Esophagus muscularis mucosa (tissue), 4 donors: ENCODE measurements at regions not wholly inside any gene's neighbourhood (a gene's known extent, or its start where the extent isn't known, plus 50 kb on each side); places are given as distances from the start of the nearest gene placed in this dataset.

Experiments used
- DNase-seq: peaks from one replicate; pipeline ENCODE4 v3.0.0-alpha.2; 2017; ENCODE audit errors: extremely low spot score
- H3K27ac ChIP-seq, 4 donors: fragments of 200-600 bp; sonication (generic); replicated peaks in 1 of 4; 1 replicate in 3 of 4; 2 replicates in 1 of 4; pipeline ENCODE4 v1.5.1; 2016 to 2019; ENCODE audit warnings: mild to moderate bottlenecking in 1 of 4
- H3K27me3 ChIP-seq, 4 donors: fragments of 200-600 bp; sonication (generic); one replicate each; pipeline versions ENCODE4 v1.5.1 to v1.6.0; 2016 to 2019
- H3K36me3 ChIP-seq, 4 donors: fragments of 200-600 bp; sonication (generic); one replicate each; pipeline ENCODE4 v1.5.1; 2016 to 2019
- H3K4me1 ChIP-seq, 4 donors: fragments of 200-600 bp; sonication (generic); one replicate each; pipeline ENCODE4 v1.5.1; 2016 to 2019
- H3K4me3 ChIP-seq, 4 donors: fragments of 200-600 bp; sonication (generic); 1 replicate in 2 of 4; 2 replicates in 2 of 4; pipeline ENCODE4 v1.5.1; 2016 to 2019; ENCODE audit warnings: mild to moderate bottlenecking in 4 of 4, moderate library complexity in 1 of 4
- H3K9me3 ChIP-seq, 4 donors: fragments of 200-600 bp; sonication (generic); 1 replicate in 3 of 4; 2 replicates in 1 of 4; pipeline ENCODE4 v1.5.1; 2016 to 2019
- EP300 ChIP-seq: sonication (generic); formaldehyde crosslinking; IDR thresholded peaks from one replicate; pipeline ENCODE4 v1.6.1; 2017; ENCODE audit warnings: antibody characterized with exemption
- POLR2A ChIP-seq: fragments of 450-650 bp; IDR thresholded peaks from one replicate; pipeline ENCODE4 v1.6.1; 2017; ENCODE audit warnings: antibody characterized with exemption, moderate library complexity, mild to moderate bottlenecking, low read depth
- POLR2AphosphoS5 ChIP-seq, 2 donors: sonication (generic); formaldehyde crosslinking; IDR thresholded peaks; one replicate each; pipeline ENCODE4 v1.6.1; 2017; ENCODE audit warnings: antibody characterized with exemption in 2 of 2
- WGBS: methylation state at CpG from one replicate; pipeline ENCODE4 v1.1.5; 2018; 5-methylcytosine and 5-hydroxymethylcytosine counted together
- intact Hi-C: fragments of 100-400 bp; cut with DNase I; formaldehyde crosslinking; loops from one replicate; pipeline ENCODE4 v1.15.1; 2023
- TF ChIP-seq, protein P1 (sequence below), 3 experiments: fragments of 200-600 bp in 2 of 3; fragments of 450-650 bp in 1 of 3; sonication (generic) in 2 of 3; IDR thresholded peaks; one replicate each; pipeline ENCODE4 v1.5.1; 2017 to 2019; ENCODE audit warnings: antibody characterized with exemption in 3 of 3, mild to moderate bottlenecking in 2 of 3, moderate library complexity in 1 of 3

DNA sequence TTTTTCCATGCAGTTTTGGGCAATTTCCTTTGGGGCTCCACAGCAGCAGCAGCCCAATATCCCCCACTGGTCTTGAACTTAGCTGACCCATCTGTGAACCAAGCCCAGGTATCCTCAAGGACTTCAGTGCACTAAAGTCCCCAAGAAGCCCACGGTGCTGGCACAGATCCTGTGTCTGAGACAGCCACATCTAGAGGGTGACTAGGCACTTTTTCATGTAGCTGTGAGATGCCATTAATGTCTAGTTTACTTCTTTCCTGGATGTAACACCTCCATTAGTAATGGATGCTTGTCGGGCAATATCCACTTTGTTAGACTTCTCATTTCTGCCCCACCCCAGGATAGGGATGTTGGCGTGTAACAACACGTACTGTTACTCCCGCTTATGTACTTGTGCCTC is 117.9 kb downstream of the GPCPD1 start:
- Histone ChIP-seq H3K27me3 (no peaks in the 10 kb centered on the region), H3K9me3 (peaks cover 0 to 22% (median 12%) of the 10 kb centered on the region in 4 donors), H3K27ac (no peak overlapping the region), H3K36me3 (peaks cover 0 to 16% (median 7%) of the 10 kb centered on the region in 4 donors), H3K4me3 (no peak overlapping the region), H3K4me1 (no peaks in the 10 kb centered on the region)
- TF ChIP-seq POLR2AphosphoS5 (IDR thresholded peaks at IDR 0.05) (no peak), EP300 (no peak), POLR2A (no peak)
- TF ChIP-seq, protein P1, sequence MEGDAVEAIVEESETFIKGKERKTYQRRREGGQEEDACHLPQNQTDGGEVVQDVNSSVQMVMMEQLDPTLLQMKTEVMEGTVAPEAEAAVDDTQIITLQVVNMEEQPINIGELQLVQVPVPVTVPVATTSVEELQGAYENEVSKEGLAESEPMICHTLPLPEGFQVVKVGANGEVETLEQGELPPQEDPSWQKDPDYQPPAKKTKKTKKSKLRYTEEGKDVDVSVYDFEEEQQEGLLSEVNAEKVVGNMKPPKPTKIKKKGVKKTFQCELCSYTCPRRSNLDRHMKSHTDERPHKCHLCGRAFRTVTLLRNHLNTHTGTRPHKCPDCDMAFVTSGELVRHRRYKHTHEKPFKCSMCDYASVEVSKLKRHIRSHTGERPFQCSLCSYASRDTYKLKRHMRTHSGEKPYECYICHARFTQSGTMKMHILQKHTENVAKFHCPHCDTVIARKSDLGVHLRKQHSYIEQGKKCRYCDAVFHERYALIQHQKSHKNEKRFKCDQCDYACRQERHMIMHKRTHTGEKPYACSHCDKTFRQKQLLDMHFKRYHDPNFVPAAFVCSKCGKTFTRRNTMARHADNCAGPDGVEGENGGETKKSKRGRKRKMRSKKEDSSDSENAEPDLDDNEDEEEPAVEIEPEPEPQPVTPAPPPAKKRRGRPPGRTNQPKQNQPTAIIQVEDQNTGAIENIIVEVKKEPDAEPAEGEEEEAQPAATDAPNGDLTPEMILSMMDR (IDR thresholded peaks at IDR 0.05) = no peak
- 90% methylated on average over 5 of the region's 5 CpGs for WGBS
- intact Hi-C loops = no loop called here
- DNase-seq = no peak

- no peak for DNase-seq
- peaks cover 0 to 6% (median 0%) of the 10 kb centered on the region in 4 donors for H3K27me3 ChIP-seq
- H3K36me3 ChIP-seq = peaks cover 0 to 5% (median 2%) of the 10 kb centered on the region in 4 donors
- no peak overlapping the region for H3K4me3 ChIP-seq
- intact Hi-C loops = no loop called here
- TF ChIP-seq EP300 (no peak), POLR2A (no peak), POLR2AphosphoS5 (IDR thresholded peaks at IDR 0.05) (no peak)
- TF ChIP-seq, protein P1 (IDR thresholded peaks at IDR 0.05) = no peak
- H3K4me1 ChIP-seq = no peaks in the 10 kb centered on the region
- peaks cover 0 to 22% (median 12%) of the 10 kb centered on the region in 4 donors for H3K9me3 ChIP-seq
- WGBS = 73% methylated on average over 3 of the region's 3 CpGs
- no peak overlapping the region for H3K27ac ChIP-seq
These were observed 119.4 kb downstream of the GPCPD1 start for GRCh38 chr20:5491455-5491854.

DNA sequence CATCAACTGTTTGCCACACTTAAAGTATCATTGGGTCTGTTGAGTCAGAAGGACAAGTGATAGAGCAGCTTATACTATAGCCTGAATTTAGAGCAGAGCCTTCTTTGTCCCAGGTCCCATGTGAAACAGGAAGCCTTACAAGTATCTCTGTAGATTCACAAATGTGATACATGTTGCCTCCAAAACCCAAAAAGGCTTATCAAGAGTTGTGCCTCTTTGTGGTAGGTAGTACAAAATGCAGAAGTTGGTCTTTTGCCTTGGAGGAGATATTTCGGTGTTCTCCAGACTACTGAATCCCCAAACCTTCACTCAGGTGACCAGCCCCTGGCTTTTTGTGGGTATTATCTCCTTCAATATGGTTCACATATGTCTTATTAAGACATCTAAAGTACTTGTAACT is 121.2 kb downstream of the GPCPD1 start:
- Histone ChIP-seq H3K27ac (no peak overlapping the region), H3K4me1 (no peaks in the 10 kb centered on the region), H3K27me3 (peaks cover 0 to 17% (median 0%) of the 10 kb centered on the region in 4 donors), H3K36me3 (no peaks in the 10 kb centered on the region), H3K9me3 (peaks cover 0 to 16% (median 8%) of the 10 kb centered on the region in 4 donors), H3K4me3 (no peak overlapping the region)
- intact Hi-C loops = no loop called here
- WGBS = 75% methylated on average over 1 of the region's 1 CpG
- TF ChIP-seq EP300 (no peak), POLR2AphosphoS5 (IDR thresholded peaks at IDR 0.05) (no peak), POLR2A (no peak)
- TF ChIP-seq, protein P1 (IDR thresholded peaks at IDR 0.05) = no peak
- DNase-seq = no peak

DNA sequence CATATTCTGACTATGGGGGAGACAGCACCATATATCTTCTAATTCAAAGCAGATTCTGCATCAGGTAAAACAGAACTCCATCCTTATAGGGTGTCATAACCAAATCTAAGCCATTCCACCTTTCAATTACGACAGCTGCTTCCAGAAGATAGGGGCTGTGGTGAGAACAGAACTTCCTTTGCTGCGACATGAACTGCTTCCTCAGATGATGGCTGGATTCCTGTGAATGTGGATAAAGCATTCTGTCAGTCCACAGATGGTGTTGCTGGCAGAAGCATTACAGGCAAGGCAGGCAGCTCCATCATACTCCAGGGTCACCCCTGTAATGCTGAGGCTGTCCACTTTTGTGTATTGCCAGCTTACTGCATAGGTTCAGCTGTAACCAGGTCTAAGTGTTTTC is 122.0 kb downstream of the GPCPD1 start:
- H3K27me3 ChIP-seq = peaks cover 0 to 17% (median 0%) of the 10 kb centered on the region in 4 donors
- TF ChIP-seq, protein P1 (IDR thresholded peaks at IDR 0.05) = no peak
- no peak for TF ChIP-seq POLR2A
- TF ChIP-seq EP300 = no peak
- TF ChIP-seq POLR2AphosphoS5 (IDR thresholded peaks at IDR 0.05) = no peak
- H3K36me3 ChIP-seq = no peaks in the 10 kb centered on the region
- H3K27ac ChIP-seq = no peak overlapping the region
- 64% methylated on average over 2 of the region's 2 CpGs for WGBS
- no peak for DNase-seq
- H3K9me3 ChIP-seq = peaks cover 0 to 16% (median 6%) of the 10 kb centered on the region in 4 donors
- intact Hi-C loops = no loop called here
- H3K4me3 ChIP-seq = no peak overlapping the region
- H3K4me1 ChIP-seq = no peaks in the 10 kb centered on the region
